GM04503 (cell line): ENCODE measurements at regions not wholly inside any gene's neighbourhood (a gene's known extent, or its start where the extent isn't known, plus 50 kb on each side); places are given as distances from the start of the nearest gene placed in this dataset.
A peak's percentile ranks its signal among the peaks of the same experiment; 100 is the strongest.

Experiments used
- DNase-seq: peaks from one replicate; pipeline ENCODE4 v3.0.0-alpha.2; 2012; ENCODE audit warnings: low read depth

- DNase-seq, result peak; percentile 69
Measured at GRCh38 chr2:18651842-18652774, 62.7 kb upstream of the NT5C1B start.

- DNase-seq, result no peak
Measured at GRCh38 chr2:18650221-18650620, 60.9 kb upstream of the NT5C1B start.

- no peak for DNase-seq
Measured at GRCh38 chr2:18649502-18650135, 60.2 kb upstream of the NT5C1B start.

GRCh38 chr2:18648161-18648560 is 58.8 kb upstream of the NT5C1B start:
- no peak for DNase-seq

- DNase-seq, result no peak
Measured at GRCh38 chr2:18647731-18648130, 58.4 kb upstream of the NT5C1B start.

- no peak for DNase-seq
Measured at GRCh38 chr2:18645315-18645714, 55.9 kb upstream of the NT5C1B start.

GRCh38 chr2:18644115-18644462 is 54.7 kb upstream of the NT5C1B start:
- DNase-seq, result no peak

- DNase-seq, result no peak
Measured at GRCh38 chr2:18643326-18644114, 54.2 kb upstream of the NT5C1B start.

GRCh38 chr2:18641823-18642222 is 52.5 kb upstream of the NT5C1B start:
- DNase-seq, result no peak

- DNase-seq, result no peak
Measured at GRCh38 chr2:18639756-18640453, 50.5 kb upstream of the NT5C1B start.
